Neural cell (in vitro differentiated cells): ENCODE measurements at regions not wholly inside any gene's neighbourhood (a gene's known extent, or its start where the extent isn't known, plus 50 kb on each side); places are given as distances from the start of the nearest gene placed in this dataset.

ENCODE experiments used
- H2AFZ ChIP-seq: fragments of 200-600, 300-800 bp; sonication (generic), shearing (Covaris generic); 2 replicates; pipeline ENCODE4 v1.6.0; 2014; ENCODE audit warnings: low read depth, mild to moderate bottlenecking, antibody characterized with exemption, low read length, moderate library complexity
- H3F3A ChIP-seq: fragments of 200-600 bp; shearing (Covaris generic); 2 replicates; pipeline ENCODE4 v1.6.1; 2016; ENCODE audit warnings: mild to moderate bottlenecking, moderate library complexity, mixed read lengths, antibody characterized with exemption, low read length; ENCODE audit not compliant: insufficient read depth, poor library complexity, severe bottlenecking
- H3K27ac ChIP-seq: fragments of 200-600, 300-800 bp; sonication (generic), shearing (Covaris generic); 2 replicates; pipeline ENCODE4 v1.5.1; 2014; ENCODE audit warnings: mild to moderate bottlenecking, low read length, moderate library complexity
- H3K27me3 ChIP-seq: fragments of 300-800, 200-600 bp; sonication (generic), shearing (Covaris generic); 2 replicates; pipeline ENCODE4 v1.6.0; 2014; ENCODE audit warnings: mild to moderate bottlenecking, low read depth, low read length, moderate library complexity; ENCODE audit not compliant: insufficient read depth
- H3K36me3 ChIP-seq: fragments of 300-800, 200-600 bp; sonication (generic), shearing (Covaris generic); 2 replicates; pipeline ENCODE4 v1.5.1; 2014; ENCODE audit warnings: mild to moderate bottlenecking, antibody characterized with exemption, low read length, moderate library complexity; ENCODE audit not compliant: insufficient read depth
- H3K4me2 ChIP-seq: fragments of 300-800, 200-600 bp; sonication (generic), shearing (Covaris generic); 2 replicates; pipeline ENCODE4 v1.6.0; 2014; ENCODE audit warnings: mild to moderate bottlenecking, low read length
- H3K4me3 ChIP-seq: fragments of 300-800, 200-600 bp; sonication (generic), shearing (Covaris generic); 2 replicates; pipeline ENCODE4 v1.5.1; 2014; ENCODE audit warnings: mild to moderate bottlenecking, low read length, moderate library complexity
- H3K79me2 ChIP-seq: fragments of 200-600 bp; shearing (Covaris generic); replicated peaks from 2 replicates; pipeline ENCODE4 v1.6.0; 2014; ENCODE audit warnings: mild to moderate bottlenecking, low read length, moderate library complexity; ENCODE audit not compliant: insufficient read depth
- H3K9ac ChIP-seq: fragments of 300-800, 200-600 bp; sonication (generic), shearing (Covaris generic); 2 replicates; pipeline ENCODE4 v1.6.1; 2016; ENCODE audit warnings: mild to moderate bottlenecking, low read length, mixed read lengths
- H3K9me2 ChIP-seq: fragments of 200-600 bp; shearing (Covaris generic); 2 replicates; pipeline ENCODE4 v1.6.1; 2016; ENCODE audit warnings: mild to moderate bottlenecking, low read length, mixed read lengths; ENCODE audit not compliant: insufficient read depth
- H3K9me3 ChIP-seq: fragments of 200-600, 300-800 bp; sonication (generic), shearing (Covaris generic); 2 replicates; pipeline ENCODE4 v1.6.1; 2016; ENCODE audit warnings: mild to moderate bottlenecking, mixed run types, low read length, moderate library complexity, mixed read lengths
- H4K20me1 ChIP-seq: fragments of 200-600 bp; shearing (Covaris generic); 2 replicates; pipeline ENCODE4 v1.6.1; 2016; ENCODE audit warnings: mild to moderate bottlenecking, mixed run types; ENCODE audit not compliant: insufficient read depth
- EP300 ChIP-seq: fragments of 450-650 bp; conservative IDR thresholded peaks from 2 replicates; pipeline ENCODE4 v1.6.1; 2014; ENCODE audit warnings: antibody characterized with exemption, mild to moderate bottlenecking, moderate library complexity; ENCODE audit not compliant: poor library complexity, severe bottlenecking
- EZH2 ChIP-seq: fragments of 200-600, 300-800 bp; shearing (Covaris generic), sonication (generic); IDR thresholded peaks from 2 replicates; pipeline ENCODE4 v1.6.1; 2014; ENCODE audit warnings: antibody characterized with exemption, low read length, borderline replicate concordance, mild to moderate bottlenecking; ENCODE audit not compliant: insufficient read depth, poor library complexity, severe bottlenecking
- MXI1 ChIP-seq: fragments of 450-650 bp; conservative IDR thresholded peaks from 2 replicates; pipeline ENCODE4 v1.6.1; 2014; ENCODE audit warnings: antibody characterized with exemption, mild to moderate bottlenecking; ENCODE audit not compliant: poor library complexity, severe bottlenecking
- POLR2AphosphoS5 ChIP-seq: IDR thresholded peaks from 2 replicates; pipeline ENCODE4 v1.6.1; 2012
- RAD21 ChIP-seq: fragments of 450-650 bp; conservative IDR thresholded peaks from 2 replicates; pipeline ENCODE4 v1.6.1; 2014; ENCODE audit warnings: antibody characterized with exemption, mild to moderate bottlenecking, moderate library complexity
- SMC3 ChIP-seq: fragments of 450-650 bp; conservative IDR thresholded peaks from 2 replicates; pipeline ENCODE4 v1.6.1; 2014; ENCODE audit warnings: antibody characterized with exemption, mild to moderate bottlenecking, moderate library complexity; ENCODE audit not compliant: poor library complexity
- TAF1 ChIP-seq: IDR thresholded peaks from 2 replicates; pipeline ENCODE4 v1.6.1; 2012; ENCODE audit warnings: low read depth
- TF ChIP-seq, protein P1 (sequence below): fragments of 450-650 bp; IDR thresholded peaks from 2 replicates; pipeline ENCODE4 v1.5.1; 2014; ENCODE audit warnings: antibody characterized with exemption, mild to moderate bottlenecking, moderate library complexity; ENCODE audit not compliant: poor library complexity, severe bottlenecking
- TF ChIP-seq, protein P2 (sequence below): IDR thresholded peaks from 2 replicates; pipeline ENCODE4 v1.6.1; 2012; ENCODE audit warnings: borderline replicate concordance

DNA sequence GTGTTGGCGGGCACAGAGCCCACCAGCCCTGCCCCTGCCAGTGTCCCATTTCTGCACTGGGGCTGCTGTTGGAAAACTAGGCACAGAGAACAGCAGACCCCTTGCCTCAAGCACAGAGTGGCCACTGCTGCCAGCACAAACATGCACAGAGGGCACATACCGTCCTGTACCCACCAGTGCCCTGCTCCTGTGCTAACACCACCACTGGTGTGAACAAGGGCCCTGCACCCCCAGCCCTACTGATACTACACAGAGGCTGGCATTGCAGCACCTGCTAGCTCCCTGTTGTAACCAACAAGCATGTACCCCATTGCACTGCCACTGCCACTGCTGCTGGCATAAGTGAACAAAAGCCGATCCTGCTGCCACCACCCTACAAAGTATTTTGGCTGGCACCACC is 348.0 kb upstream of the MPDZ start:
- Histone ChIP-seq H3K79me2 (no peaks in the 10 kb centered on the region), H3K27me3 (no peaks in the 10 kb centered on the region), H3K27ac (no peak overlapping the region), H4K20me1 (no peaks in the 10 kb centered on the region), H3K4me2 (no peak overlapping the region), H3F3A (no peaks in the 10 kb centered on the region), H3K9me2 (no peaks in the 10 kb centered on the region), H3K9ac (no peak overlapping the region), H3K9me3 (no peaks in the 10 kb centered on the region), H3K36me3 (no peaks in the 10 kb centered on the region), H3K4me3 (no peak overlapping the region), H2AFZ (no peak overlapping the region)
- no peak for TF ChIP-seq EZH2
- TF ChIP-seq TAF1: no peak
- TF ChIP-seq, protein P1, sequence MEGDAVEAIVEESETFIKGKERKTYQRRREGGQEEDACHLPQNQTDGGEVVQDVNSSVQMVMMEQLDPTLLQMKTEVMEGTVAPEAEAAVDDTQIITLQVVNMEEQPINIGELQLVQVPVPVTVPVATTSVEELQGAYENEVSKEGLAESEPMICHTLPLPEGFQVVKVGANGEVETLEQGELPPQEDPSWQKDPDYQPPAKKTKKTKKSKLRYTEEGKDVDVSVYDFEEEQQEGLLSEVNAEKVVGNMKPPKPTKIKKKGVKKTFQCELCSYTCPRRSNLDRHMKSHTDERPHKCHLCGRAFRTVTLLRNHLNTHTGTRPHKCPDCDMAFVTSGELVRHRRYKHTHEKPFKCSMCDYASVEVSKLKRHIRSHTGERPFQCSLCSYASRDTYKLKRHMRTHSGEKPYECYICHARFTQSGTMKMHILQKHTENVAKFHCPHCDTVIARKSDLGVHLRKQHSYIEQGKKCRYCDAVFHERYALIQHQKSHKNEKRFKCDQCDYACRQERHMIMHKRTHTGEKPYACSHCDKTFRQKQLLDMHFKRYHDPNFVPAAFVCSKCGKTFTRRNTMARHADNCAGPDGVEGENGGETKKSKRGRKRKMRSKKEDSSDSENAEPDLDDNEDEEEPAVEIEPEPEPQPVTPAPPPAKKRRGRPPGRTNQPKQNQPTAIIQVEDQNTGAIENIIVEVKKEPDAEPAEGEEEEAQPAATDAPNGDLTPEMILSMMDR: no peak
- no peak for TF ChIP-seq POLR2AphosphoS5
- no peak for TF ChIP-seq MXI1
- no peak for TF ChIP-seq SMC3
- TF ChIP-seq EP300: no peak
- TF ChIP-seq RAD21: no peak
- TF ChIP-seq, protein P2, sequence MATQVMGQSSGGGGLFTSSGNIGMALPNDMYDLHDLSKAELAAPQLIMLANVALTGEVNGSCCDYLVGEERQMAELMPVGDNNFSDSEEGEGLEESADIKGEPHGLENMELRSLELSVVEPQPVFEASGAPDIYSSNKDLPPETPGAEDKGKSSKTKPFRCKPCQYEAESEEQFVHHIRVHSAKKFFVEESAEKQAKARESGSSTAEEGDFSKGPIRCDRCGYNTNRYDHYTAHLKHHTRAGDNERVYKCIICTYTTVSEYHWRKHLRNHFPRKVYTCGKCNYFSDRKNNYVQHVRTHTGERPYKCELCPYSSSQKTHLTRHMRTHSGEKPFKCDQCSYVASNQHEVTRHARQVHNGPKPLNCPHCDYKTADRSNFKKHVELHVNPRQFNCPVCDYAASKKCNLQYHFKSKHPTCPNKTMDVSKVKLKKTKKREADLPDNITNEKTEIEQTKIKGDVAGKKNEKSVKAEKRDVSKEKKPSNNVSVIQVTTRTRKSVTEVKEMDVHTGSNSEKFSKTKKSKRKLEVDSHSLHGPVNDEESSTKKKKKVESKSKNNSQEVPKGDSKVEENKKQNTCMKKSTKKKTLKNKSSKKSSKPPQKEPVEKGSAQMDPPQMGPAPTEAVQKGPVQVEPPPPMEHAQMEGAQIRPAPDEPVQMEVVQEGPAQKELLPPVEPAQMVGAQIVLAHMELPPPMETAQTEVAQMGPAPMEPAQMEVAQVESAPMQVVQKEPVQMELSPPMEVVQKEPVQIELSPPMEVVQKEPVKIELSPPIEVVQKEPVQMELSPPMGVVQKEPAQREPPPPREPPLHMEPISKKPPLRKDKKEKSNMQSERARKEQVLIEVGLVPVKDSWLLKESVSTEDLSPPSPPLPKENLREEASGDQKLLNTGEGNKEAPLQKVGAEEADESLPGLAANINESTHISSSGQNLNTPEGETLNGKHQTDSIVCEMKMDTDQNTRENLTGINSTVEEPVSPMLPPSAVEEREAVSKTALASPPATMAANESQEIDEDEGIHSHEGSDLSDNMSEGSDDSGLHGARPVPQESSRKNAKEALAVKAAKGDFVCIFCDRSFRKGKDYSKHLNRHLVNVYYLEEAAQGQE: no peak

DNA sequence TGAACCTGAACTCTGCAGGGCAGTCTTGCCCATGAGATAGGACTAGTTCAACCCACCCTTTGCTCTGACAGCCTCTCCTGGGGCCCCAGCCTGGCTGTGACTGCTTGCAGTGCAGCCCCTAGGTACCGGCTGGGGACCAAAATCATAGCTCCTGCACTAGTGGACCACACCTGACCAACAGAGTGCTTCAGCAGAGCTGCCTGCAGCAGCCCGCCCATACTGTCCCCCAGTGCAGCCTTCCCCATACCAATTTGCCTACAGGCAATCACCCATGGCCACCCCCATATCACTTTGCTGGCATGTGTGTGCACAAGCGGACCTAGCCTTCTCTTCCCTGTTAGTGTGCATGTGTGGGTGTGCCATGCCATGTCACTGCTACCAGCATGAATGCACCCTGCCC is 347.6 kb upstream of the MPDZ start:
- Histone ChIP-seq H3K9me3 (no peaks in the 10 kb centered on the region), H3K9me2 (no peaks in the 10 kb centered on the region), H3K79me2 (no peaks in the 10 kb centered on the region), H3K4me2 (no peak overlapping the region), H3K4me3 (no peak overlapping the region), H3K27me3 (no peaks in the 10 kb centered on the region), H3K36me3 (no peaks in the 10 kb centered on the region), H3F3A (no peaks in the 10 kb centered on the region), H3K9ac (no peak overlapping the region), H3K27ac (no peak overlapping the region), H2AFZ (no peak overlapping the region), H4K20me1 (no peaks in the 10 kb centered on the region)
- TF ChIP-seq MXI1: no peak
- TF ChIP-seq TAF1: no peak
- no peak for TF ChIP-seq SMC3
- no peak for TF ChIP-seq EZH2
- no peak for TF ChIP-seq EP300
- TF ChIP-seq POLR2AphosphoS5: no peak
- TF ChIP-seq, protein P2: no peak
- TF ChIP-seq RAD21: no peak
- TF ChIP-seq, protein P1: no peak
